K562 (cell line): ENCODE measurements at regions not wholly inside any gene's neighbourhood (a gene's known extent, or its start where the extent isn't known, plus 50 kb on each side); places are given as distances from the start of the nearest gene placed in this dataset.

Experiments used
- CXXC5 ChIP-seq: fragments of 250-450 bp; sonication (Bioruptor Pico); IDR thresholded peaks from 2 replicates; pipeline ENCODE4 v1.8.0; 2022; ENCODE audit warnings: inconsistent platforms, mild to moderate bottlenecking, moderate library complexity
- PRDM10 ChIP-seq: fragments of 450-650 bp; IDR thresholded peaks from 2 replicates; pipeline ENCODE4 v1.6.1; 2018; ENCODE audit not compliant: partially characterized antibody
- PTTG1 ChIP-seq: fragments of 450-650 bp; IDR thresholded peaks from 2 replicates; pipeline ENCODE4 v1.6.1; 2016; ENCODE audit warnings: low read depth, mild to moderate bottlenecking, missing genetic modification characterization, missing compliant biosample characterization
- SNAPC5 ChIP-seq: fragments of 250-450 bp; sonication (Bioruptor Pico); IDR thresholded peaks from 2 replicates; pipeline ENCODE4 v1.8.0; 2021; ENCODE audit warnings: moderate library complexity, mild to moderate bottlenecking, inconsistent platforms
- STAT6 ChIP-seq: sonication (generic); formaldehyde crosslinking; IDR thresholded peaks from 2 replicates; pipeline ENCODE4 v1.8.1; 2023; ENCODE audit warnings: mild to moderate bottlenecking, missing genetic modification reagents
- ZBED1 ChIP-seq: IDR thresholded peaks from 2 replicates; pipeline ENCODE4 v1.6.1; 2014
- ZNF398 ChIP-seq: fragments of 250-450 bp; sonication (Bioruptor Pico); IDR thresholded peaks from 2 replicates; pipeline ENCODE4 v1.8.0; 2021; ENCODE audit warnings: moderate library complexity, mild to moderate bottlenecking, inconsistent platforms

GRCh38 chr4:79798047-79798446 is 275.0 kb downstream of the ANTXR2 start (continued):
- TF ChIP-seq ZNF398 (CRISPR knock-in tag), result no peak
- TF ChIP-seq PRDM10, result no peak
- TF ChIP-seq CXXC5 (CRISPR knock-in tag), result no peak
- TF ChIP-seq PTTG1, result no peak
- TF ChIP-seq ZBED1, result no peak
- TF ChIP-seq SNAPC5 (CRISPR knock-in tag), result no peak
- TF ChIP-seq STAT6 (CRISPR knock-in tag), result no peak
